ENCODE measurements at regions not wholly inside any gene's neighbourhood (a gene's known extent, or its start where the extent isn't known, plus 50 kb on each side); places are given as distances from the start of the nearest gene placed in this dataset.

- Histone ChIP-seq H3K4me3 (no peak overlapping the region), H3K79me2 (no peaks in the 10 kb centered on the region), H3K4me1 (ENCODE audit: insufficient read depth) (no peaks in the 10 kb centered on the region), H3K27me3 (no peaks in the 10 kb centered on the region), H4K20me1 (ENCODE audit: insufficient read depth, poor library complexity, severe bottlenecking) (no peaks in the 10 kb centered on the region), H3K9me2 (replicated peaks; ENCODE audit: insufficient read depth) (no peaks in the 10 kb centered on the region), H3K27ac (no peak overlapping the region), H3K9me3 (ENCODE audit: low read depth) (peaks cover 8% of the 10 kb centered on the region), H3K36me3 (replicated peaks; ENCODE audit: insufficient read depth, low read depth) (no peaks in the 10 kb centered on the region), H3K4me2 (no peak overlapping the region), H2AFZ (no peak overlapping the region)
- no peak for TF ChIP-seq EZH2phosphoT487 (IDR thresholded peaks at IDR 0.05; ENCODE audit: low read depth, severe bottlenecking, unreplicated experiment)
- no peak for TF ChIP-seq EZH2 (IDR thresholded peaks at IDR 0.05; ENCODE audit: borderline replicate concordance)
- TF ChIP-seq CTCF (IDR thresholded peaks at IDR 0.05; ENCODE audit: poor library complexity): no peak
- DNase-seq (ENCODE audit: low spot score): no peak
Observed at GRCh38 chr3:59143447-59143846, 93.6 kb upstream of the CFAP20DC start.

- WGBS (ENCODE audit: low lambda C conversion rate, missing lambda C conversion rate): 88% methylated on average over 6 of the region's 6 CpGs
- no peak overlapping the region for H3K4me3 ChIP-seq
- H3K27me3 ChIP-seq: no peaks in the 10 kb centered on the region
- no peaks in the 10 kb centered on the region for H3K9me2 ChIP-seq (replicated peaks; ENCODE audit: insufficient read depth)
- H3K4me2 ChIP-seq: no peak overlapping the region
- H2AFZ ChIP-seq: no peak overlapping the region
- TF ChIP-seq CTCF (IDR thresholded peaks at IDR 0.05; ENCODE audit: poor library complexity): no peak
- no peak for TF ChIP-seq EZH2phosphoT487 (IDR thresholded peaks at IDR 0.05; ENCODE audit: low read depth, severe bottlenecking, unreplicated experiment)
- no peak for TF ChIP-seq EZH2 (IDR thresholded peaks at IDR 0.05; ENCODE audit: borderline replicate concordance)
- H3K36me3 ChIP-seq (replicated peaks; ENCODE audit: insufficient read depth, low read depth): no peaks in the 10 kb centered on the region
- peaks cover 1% of the 10 kb centered on the region for H3K9me3 ChIP-seq (ENCODE audit: low read depth)
- H3K27ac ChIP-seq: no peak overlapping the region
- no peaks in the 10 kb centered on the region for H4K20me1 ChIP-seq (ENCODE audit: insufficient read depth, poor library complexity, severe bottlenecking)
- no peaks in the 10 kb centered on the region for H3K4me1 ChIP-seq (ENCODE audit: insufficient read depth)
- no peak for DNase-seq (ENCODE audit: low spot score)
- H3K79me2 ChIP-seq: no peaks in the 10 kb centered on the region
Observed at GRCh38 chr3:59142556-59142955, 92.7 kb upstream of the CFAP20DC start.

- H3K4me2 ChIP-seq: no peak overlapping the region
- no peak overlapping the region for H2AFZ ChIP-seq
- no peak for DNase-seq (ENCODE audit: low spot score)
- no peaks in the 10 kb centered on the region for H3K27me3 ChIP-seq
- no peaks in the 10 kb centered on the region for H3K4me1 ChIP-seq (ENCODE audit: insufficient read depth)
- no peaks in the 10 kb centered on the region for H3K9me3 ChIP-seq (ENCODE audit: low read depth)
- H3K4me3 ChIP-seq: no peak overlapping the region
- no peaks in the 10 kb centered on the region for H4K20me1 ChIP-seq (ENCODE audit: insufficient read depth, poor library complexity, severe bottlenecking)
- no peaks in the 10 kb centered on the region for H3K9me2 ChIP-seq (replicated peaks; ENCODE audit: insufficient read depth)
- H3K27ac ChIP-seq: no peak overlapping the region
- no peaks in the 10 kb centered on the region for H3K79me2 ChIP-seq
- TF ChIP-seq CTCF (IDR thresholded peaks at IDR 0.05; ENCODE audit: poor library complexity) (no peak), EZH2 (IDR thresholded peaks at IDR 0.05; ENCODE audit: borderline replicate concordance) (no peak), EZH2phosphoT487 (IDR thresholded peaks at IDR 0.05; ENCODE audit: low read depth, severe bottlenecking, unreplicated experiment) (no peak)
- 100% methylated on average over 7 of the region's 7 CpGs for WGBS (ENCODE audit: low lambda C conversion rate, missing lambda C conversion rate)
- H3K36me3 ChIP-seq (replicated peaks; ENCODE audit: insufficient read depth, low read depth): no peaks in the 10 kb centered on the region
Observed at GRCh38 chr3:59138966-59139365, 89.1 kb upstream of the CFAP20DC start.

GRCh38 chr3:59137415-59137814 is 87.6 kb upstream of the CFAP20DC start:
- H3K36me3 ChIP-seq (replicated peaks; ENCODE audit: insufficient read depth, low read depth): no peaks in the 10 kb centered on the region
- no peaks in the 10 kb centered on the region for H3K9me2 ChIP-seq (replicated peaks; ENCODE audit: insufficient read depth)
- H2AFZ ChIP-seq: no peak overlapping the region
- no peak overlapping the region for H3K27ac ChIP-seq
- no peaks in the 10 kb centered on the region for H3K9me3 ChIP-seq (ENCODE audit: low read depth)
- H3K79me2 ChIP-seq: no peaks in the 10 kb centered on the region
- TF ChIP-seq CTCF (IDR thresholded peaks at IDR 0.05; ENCODE audit: poor library complexity) (no peak), EZH2 (IDR thresholded peaks at IDR 0.05; ENCODE audit: borderline replicate concordance) (no peak), EZH2phosphoT487 (IDR thresholded peaks at IDR 0.05; ENCODE audit: low read depth, severe bottlenecking, unreplicated experiment) (no peak)
- H3K27me3 ChIP-seq: no peaks in the 10 kb centered on the region
- no peaks in the 10 kb centered on the region for H4K20me1 ChIP-seq (ENCODE audit: insufficient read depth, poor library complexity, severe bottlenecking)
- H3K4me1 ChIP-seq (ENCODE audit: insufficient read depth): no peaks in the 10 kb centered on the region
- H3K4me2 ChIP-seq: no peak overlapping the region
- H3K4me3 ChIP-seq: no peak overlapping the region
- no peak for DNase-seq (ENCODE audit: low spot score)
- 84% methylated on average over 1 of the region's 1 CpG for WGBS (ENCODE audit: low lambda C conversion rate, missing lambda C conversion rate)

Data from hepatocyte (in vitro differentiated cells).